A549 (cell line): ENCODE measurements at regions not wholly inside any gene's neighbourhood (a gene's known extent, or its start where the extent isn't known, plus 50 kb on each side); places are given as distances from the start of the nearest gene placed in this dataset.

Experiments used
- ATAC-seq, 2 experiments: fragments of 200-7000 bp in 1 of 2; fragments of >200 bp in 1 of 2; cut with Nextera tagmentation in 1 of 2; cut with Tn5 transposase in 1 of 2; 3 replicates each; pipeline versions ENCODE4 v1.8.0 to v1.9.1; 2018 to 2020; ENCODE audit warnings: mild to moderate bottlenecking in 1 of 2, moderate library complexity in 1 of 2
- CTCF ChIA-PET: fragments of 300-600 bp; sonication (Branson Sonifier 250); formaldehyde crosslinking; extraction: SDS; loops from one replicate; lab custom pipeline; 2021; ENCODE audit warnings: antibody characterized with exemption, inconsistent platforms; lab: Yijun Ruan, JAX
- POLR2A ChIA-PET: fragments of 350-600 bp; formaldehyde crosslinking; extraction: SDS; loops from one replicate; lab custom pipeline; 2021; ENCODE audit warnings: antibody characterized with exemption, inconsistent platforms; lab: Yijun Ruan, JAX
- DNase-seq, 2 experiments: peaks; one replicate each; pipeline versions ENCODE4 v3.0.0 to v3.0.0-alpha.2; 2011 to 2016; ENCODE audit warnings: low read depth in 1 of 2, low spot score in 1 of 2
- FAIRE-seq: peaks from 2 replicates; lab custom pipeline; 2011; peaks lifted over from hg19 to GRCh38; lab: Jason Lieb, UNC
- H3K27ac ChIP-seq, 2 experiments: fragments of >200 bp; sonication (Bioruptor Twin); formaldehyde crosslinking; 3 replicates each; pipeline ENCODE4 v1.5.1; 2016 to 2017
- H3K4me1 ChIP-seq: fragments of >200 bp; sonication (Bioruptor Twin); formaldehyde crosslinking; 3 replicates; pipeline ENCODE4 v1.6.1; 2016
- H3K4me2 ChIP-seq: fragments of >200 bp; sonication (Bioruptor Twin); formaldehyde crosslinking; 3 replicates; pipeline ENCODE4 v1.6.1; 2016
- H3K4me3 ChIP-seq: fragments of >200 bp; sonication (Bioruptor Twin); formaldehyde crosslinking; 3 replicates; pipeline ENCODE4 v1.5.1; 2016
- H3K9me3 ChIP-seq: fragments of >200 bp; sonication (Bioruptor Twin); formaldehyde crosslinking; 3 replicates; pipeline ENCODE4 v1.6.1; 2016
- CEBPB ChIP-seq, 2 experiments: fragments of >200 bp in 1 of 2; sonication (Bioruptor Twin) in 1 of 2; formaldehyde crosslinking in 1 of 2; IDR thresholded peaks; 2 replicates each; pipeline ENCODE4 v1.6.1; 2012 to 2016
- CHD4 ChIP-seq: fragments of 200-600 bp; sonication (generic); IDR thresholded peaks from 2 replicates; pipeline ENCODE4 v1.6.1; 2016; ENCODE audit warnings: antibody characterized with exemption, mild to moderate bottlenecking, borderline replicate concordance
- EHF ChIP-seq: fragments of 250-450 bp; sonication (Bioruptor Pico); IDR thresholded peaks from 2 replicates; pipeline ENCODE4 v1.5.0; 2020; ENCODE audit warnings: mild to moderate bottlenecking
- EP300 ChIP-seq, 2 experiments: fragments of >200 bp; sonication (Bioruptor Twin); formaldehyde crosslinking; IDR thresholded peaks; 2 replicates in 1 of 2; 3 replicates in 1 of 2; pipeline ENCODE4 v1.6.1; 2016 to 2017
- FOSL2 ChIP-seq, 2 experiments: fragments of 450-650 bp in 1 of 2; fragments of >200 bp in 1 of 2; sonication (Bioruptor Twin) in 1 of 2; formaldehyde crosslinking; IDR thresholded peaks; 2 replicates each; pipeline versions ENCODE4 v1.5.0 to v1.6.1; 2016 to 2020; ENCODE audit warnings: mild to moderate bottlenecking in 1 of 2, moderate library complexity in 1 of 2
- HDAC2 ChIP-seq: fragments of 200-600 bp; sonication (generic); IDR thresholded peaks from 2 replicates; pipeline ENCODE4 v1.6.1; 2016
- HOXA7 ChIP-seq: fragments of 250-450 bp; sonication (Bioruptor Pico); IDR thresholded peaks from 2 replicates; pipeline ENCODE4 v1.5.0; 2020; ENCODE audit warnings: mild to moderate bottlenecking, moderate library complexity
- HOXB13 ChIP-seq: fragments of 250-450 bp; sonication (Bioruptor Pico); IDR thresholded peaks from 2 replicates; pipeline ENCODE4 v1.5.0; 2020; ENCODE audit warnings: low read depth, mild to moderate bottlenecking, moderate library complexity
- JUN ChIP-seq, 2 experiments: fragments of >200 bp; sonication (Bioruptor Twin); formaldehyde crosslinking; IDR thresholded peaks; 2 replicates in 1 of 2; 3 replicates in 1 of 2; pipeline ENCODE4 v1.6.1; 2016 to 2017
- MAZ ChIP-seq: fragments of 150-350 bp; IDR thresholded peaks from 2 replicates; pipeline ENCODE4 v1.6.1; 2014; ENCODE audit warnings: antibody characterized with exemption, low read depth, low read length, borderline replicate concordance
- MYC ChIP-seq: IDR thresholded peaks from 2 replicates; pipeline ENCODE4 v1.6.1; 2012; ENCODE audit warnings: mild to moderate bottlenecking, inconsistent platforms, low read length, improper control_type of control experiment, borderline replicate concordance
- NFE2L2 ChIP-seq: fragments of 150-350 bp; conservative IDR thresholded peaks from 2 replicates; pipeline ENCODE4 v1.6.1; 2014; ENCODE audit warnings: low read length
- NR3C1 ChIP-seq: fragments of >200 bp; sonication (Bioruptor Twin); formaldehyde crosslinking; IDR thresholded peaks from 3 replicates; pipeline ENCODE4 v1.6.1; 2017
- PHF8 ChIP-seq: fragments of 200-600 bp; sonication (generic); IDR thresholded peaks from 2 replicates; pipeline ENCODE4 v1.6.1; 2016; ENCODE audit warnings: low read depth, mild to moderate bottlenecking, antibody characterized with exemption, moderate library complexity, borderline replicate concordance
- POLR2A ChIP-seq: IDR thresholded peaks from 2 replicates; pipeline ENCODE4 v1.6.1; 2012; ENCODE audit warnings: mild to moderate bottlenecking, low read length
- RARB ChIP-seq: fragments of 250-450 bp; sonication (Bioruptor Pico); IDR thresholded peaks from 2 replicates; pipeline ENCODE4 v1.8.0; 2021; ENCODE audit warnings: mild to moderate bottlenecking, moderate library complexity
- RCOR1 ChIP-seq: fragments of 150-350 bp; IDR thresholded peaks from 2 replicates; pipeline ENCODE4 v1.6.1; 2014; ENCODE audit warnings: antibody characterized with exemption, low read length, low read depth
- ZFP36 ChIP-seq: fragments of 450-650 bp; IDR thresholded peaks from 2 replicates; pipeline ENCODE4 v1.6.1; 2014; ENCODE audit warnings: borderline replicate concordance; ENCODE audit not compliant: partially characterized antibody
- ZNF302 ChIP-seq: fragments of 250-450 bp; sonication (Bioruptor Pico); IDR thresholded peaks from 2 replicates; pipeline ENCODE4 v1.9.0; 2021; ENCODE audit warnings: inconsistent platforms, mild to moderate bottlenecking, moderate library complexity
- WGBS: methylation state at CpG from one replicate; pipeline ENCODE4 v1.1.6; 2017; ENCODE audit errors: missing lambda C conversion rate; 5-methylcytosine and 5-hydroxymethylcytosine counted together
- TF ChIP-seq, protein P1 (sequence below): fragments of 450-650 bp; IDR thresholded peaks from 2 replicates; pipeline ENCODE4 v1.6.1; 2014; ENCODE audit warnings: antibody characterized with exemption
- TF ChIP-seq, protein P2 (sequence below): fragments of 250-450 bp; sonication (Bioruptor Pico); IDR thresholded peaks from 2 replicates; pipeline ENCODE4 v1.5.0; 2021; ENCODE audit warnings: mild to moderate bottlenecking, moderate library complexity, borderline replicate concordance

DNA sequence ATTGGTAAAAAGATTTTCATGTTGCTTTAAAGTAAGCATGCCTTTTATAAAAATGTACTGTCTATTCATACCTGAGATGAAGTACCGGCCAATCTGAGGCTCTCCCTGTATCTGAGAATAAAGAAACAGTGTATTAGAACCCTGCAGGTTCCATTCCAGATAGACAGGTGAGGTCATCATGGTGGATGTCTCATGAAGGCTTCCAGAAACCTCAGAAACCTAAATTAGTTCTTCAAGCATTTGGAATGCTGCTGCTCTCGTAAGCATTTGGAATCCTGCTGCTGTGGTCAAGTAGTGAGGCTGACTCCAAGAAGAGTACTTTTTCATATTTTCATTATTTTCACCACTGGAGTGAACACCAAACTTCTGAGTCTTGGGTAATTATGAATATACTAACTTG is 642.3 kb downstream of the MAFB start:
- FAIRE-seq (no peak), ATAC-seq (no peak), DNase-seq (no peak)
- ChIA-PET CTCF (no interaction called here), POLR2A (no interaction called here)
- H3K4me2 ChIP-seq: no peak overlapping the region
- 0% methylated on average over 2 of the region's 2 CpGs for WGBS
- no peak overlapping the region for H3K4me3 ChIP-seq
- H3K9me3 ChIP-seq: no peaks in the 10 kb centered on the region
- TF ChIP-seq FOSL2 (IDR thresholded peaks at IDR 0.05) (no peak), FOSL2 (CRISPR knock-in tag; IDR thresholded peaks at IDR 0.05) (no peak), EHF (CRISPR knock-in tag) (no peak), HOXA7 (CRISPR knock-in tag) (no peak), ZNF302 (no peak), NFE2L2 (no peak), MAZ (no peak), HDAC2 (no peak), POLR2A (no peak)
- TF ChIP-seq, protein P1, sequence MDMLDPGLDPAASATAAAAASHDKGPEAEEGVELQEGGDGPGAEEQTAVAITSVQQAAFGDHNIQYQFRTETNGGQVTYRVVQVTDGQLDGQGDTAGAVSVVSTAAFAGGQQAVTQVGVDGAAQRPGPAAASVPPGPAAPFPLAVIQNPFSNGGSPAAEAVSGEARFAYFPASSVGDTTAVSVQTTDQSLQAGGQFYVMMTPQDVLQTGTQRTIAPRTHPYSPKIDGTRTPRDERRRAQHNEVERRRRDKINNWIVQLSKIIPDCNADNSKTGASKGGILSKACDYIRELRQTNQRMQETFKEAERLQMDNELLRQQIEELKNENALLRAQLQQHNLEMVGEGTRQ: no peak
- H3K27ac ChIP-seq: no peak overlapping the region
- H3K4me1 ChIP-seq: no peaks in the 10 kb centered on the region

DNA sequence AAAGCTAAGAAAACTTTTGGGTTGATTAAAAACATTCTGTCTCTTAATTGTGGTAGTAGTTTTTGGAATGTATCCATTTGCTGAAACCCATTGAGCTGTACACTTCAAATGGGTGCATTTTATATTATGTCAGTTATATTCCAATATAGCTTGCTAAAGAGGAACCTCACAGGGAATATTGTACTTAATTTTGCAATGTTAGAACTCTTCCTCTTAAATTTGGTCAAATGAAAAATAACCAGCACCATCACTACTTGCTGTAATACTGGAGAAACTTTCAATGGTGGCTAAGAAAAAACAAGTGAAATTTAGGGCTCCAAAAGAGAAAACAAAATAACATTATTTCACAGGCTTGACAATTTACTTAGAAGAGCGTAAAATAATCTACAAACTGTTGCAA is 651.5 kb downstream of the MAFB start:
- FAIRE-seq: no peak
- WGBS: 3% methylated on average over 1 of the region's 1 CpG
- H3K9me3 ChIP-seq: no peaks in the 10 kb centered on the region
- DNase-seq: no peak
- no peak for ATAC-seq
- ChIA-PET CTCF (no interaction called here), POLR2A (no interaction called here)
- H3K27ac ChIP-seq: no peak overlapping the region
- no peak overlapping the region for H3K4me3 ChIP-seq
- H3K4me2 ChIP-seq: no peak overlapping the region
- no peaks in the 10 kb centered on the region for H3K4me1 ChIP-seq
- TF ChIP-seq NR3C1 (no peak), RCOR1 (no peak), CEBPB (IDR thresholded peaks at IDR 0.05) (no peak), JUN (IDR thresholded peaks at IDR 0.05) (no peak), CHD4 (no peak), HOXB13 (CRISPR knock-in tag) (no peak), HDAC2 (no peak), EP300 (IDR thresholded peaks at IDR 0.05) (no peak), NFE2L2 (no peak), MYC (no peak), RARB (CRISPR knock-in tag) (no peak)

DNA sequence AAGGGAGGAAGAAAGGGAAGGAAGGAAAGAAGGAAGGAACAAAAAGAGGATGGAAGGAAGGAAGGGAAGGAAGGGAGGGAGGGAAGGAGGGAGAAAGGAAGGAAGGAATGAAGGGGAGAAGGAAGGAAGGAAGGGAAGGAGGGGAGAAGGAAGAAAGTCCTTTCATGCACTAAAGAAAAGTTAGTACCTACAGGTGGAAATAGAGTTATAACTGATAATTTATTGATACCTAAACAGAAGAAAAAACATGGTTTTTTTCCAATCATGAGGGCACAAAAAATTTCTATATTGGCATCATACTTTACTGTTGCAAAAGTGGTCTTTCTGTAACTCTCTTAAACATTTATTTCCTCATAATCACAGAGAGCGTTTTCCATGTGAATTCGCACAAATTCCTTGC is 659.4 kb downstream of the MAFB start:
- FAIRE-seq (no peak), DNase-seq (no peak), ATAC-seq (no peak)
- Histone ChIP-seq H3K4me1 (no peaks in the 10 kb centered on the region), H3K27ac (no peak overlapping the region), H3K4me2 (no peak overlapping the region), H3K4me3 (no peak overlapping the region), H3K9me3 (no peaks in the 10 kb centered on the region)
- CTCF ChIA-PET: no interaction called here
- POLR2A ChIA-PET: no interaction called here
- 2% methylated on average over 2 of the region's 2 CpGs for WGBS
- TF ChIP-seq ZFP36 (no peak), PHF8 (no peak), MYC (no peak), ZNF302 (no peak)
- TF ChIP-seq, protein P2, sequence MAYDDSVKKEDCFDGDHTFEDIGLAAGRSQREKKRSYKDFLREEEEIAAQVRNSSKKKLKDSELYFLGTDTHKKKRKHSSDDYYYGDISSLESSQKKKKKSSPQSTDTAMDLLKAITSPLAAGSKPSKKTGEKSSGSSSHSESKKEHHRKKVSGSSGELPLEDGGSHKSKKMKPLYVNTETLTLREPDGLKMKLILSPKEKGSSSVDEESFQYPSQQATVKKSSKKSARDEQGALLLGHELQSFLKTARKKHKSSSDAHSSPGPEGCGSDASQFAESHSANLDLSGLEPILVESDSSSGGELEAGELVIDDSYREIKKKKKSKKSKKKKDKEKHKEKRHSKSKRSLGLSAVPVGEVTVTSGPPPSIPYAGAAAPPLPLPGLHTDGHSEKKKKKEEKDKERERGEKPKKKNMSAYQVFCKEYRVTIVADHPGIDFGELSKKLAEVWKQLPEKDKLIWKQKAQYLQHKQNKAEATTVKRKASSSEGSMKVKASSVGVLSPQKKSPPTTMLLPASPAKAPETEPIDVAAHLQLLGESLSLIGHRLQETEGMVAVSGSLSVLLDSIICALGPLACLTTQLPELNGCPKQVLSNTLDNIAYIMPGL: no peak
